HCT116 (cell line): ENCODE measurements at regions not wholly inside any gene's neighbourhood (a gene's known extent, or its start where the extent isn't known, plus 50 kb on each side); places are given as distances from the start of the nearest gene placed in this dataset.

Experiments
- ATAC-seq: fragments of 200-7000 bp; cut with Tn5 transposase; 2 replicates; pipeline ENCODE4 v1.9.1; 2020; ENCODE audit warnings: mild to moderate bottlenecking, moderate library complexity
- BruUV-seq: library from RNA; stranded (reverse); fragments of 400-500 nt; replicated peaks from 2 replicates; lab custom pipeline; 2021; lab: Mats Ljungman, UMichigan
- CTCF ChIA-PET: fragments of 300-600 bp; sonication (Branson Sonifier 250); formaldehyde crosslinking; loops from one replicate; lab custom pipeline; 2021; ENCODE audit warnings: antibody characterized with exemption; lab: Charles Lee
- POLR2A ChIA-PET: fragments of 300-600, 350-600 bp; sonication (Branson Sonifier 250); formaldehyde crosslinking; loops from one replicate; lab custom pipeline; 2021; ENCODE audit warnings: antibody characterized with exemption; lab: Charles Lee
- RAD21 ChIA-PET, 2 experiments: fragments of 300-600 bp; sonication (Branson Sonifier 250); formaldehyde crosslinking; loops; one replicate each; lab custom pipeline; 2023; ENCODE audit warnings: low total read pairs in 2 of 2; ENCODE audit not compliant: uncharacterized antibody in 2 of 2, unreplicated experiment in 2 of 2, low non-redundant PET in 1 of 2; lab: Charles Lee
- DNase-seq: peaks from one replicate; pipeline ENCODE4 v3.0.0-alpha.2; 2010; ENCODE audit warnings: low read depth, low spot score
- H2AFZ ChIP-seq: fragments of 200-600 bp; shearing (Covaris generic), sonication (generic); 2 replicates; pipeline ENCODE4 v1.6.1; 2017; ENCODE audit warnings: low read depth, mixed run types, mixed read lengths, antibody characterized with exemption, low read length; ENCODE audit not compliant: poor library complexity, severe bottlenecking
- H3K27ac ChIP-seq: 2 replicates; pipeline ENCODE4 v1.5.1; 2012; ENCODE audit warnings: low read depth, low read length
- H3K27me3 ChIP-seq: fragments of 200-600 bp; sonication (generic); 2 replicates; pipeline ENCODE4 v1.6.1; 2016; ENCODE audit warnings: mixed run types, low read length, mixed read lengths; ENCODE audit not compliant: insufficient read depth
- H3K36me3 ChIP-seq, 2 experiments: fragments of 200-500 bp in 1 of 2; fragments of 200-600 bp in 1 of 2; sonication (Bioruptor generic) in 1 of 2; sonication (generic) in 1 of 2; 2 replicates each; pipeline versions ENCODE4 v1.5.1 to v1.6.1; 2014 to 2016; ENCODE audit warnings: low read length in 2 of 2, inconsistent platforms in 1 of 2, mixed read lengths in 1 of 2, mixed run types in 1 of 2; ENCODE audit not compliant: insufficient read depth in 2 of 2, control insufficient read depth in 1 of 2
- H3K4me1 ChIP-seq, 2 experiments: fragments of 200-600 bp in 1 of 2; sonication (generic) in 1 of 2; 2 replicates each; pipeline versions ENCODE4 v1.5.1 to v1.6.1; 2012 to 2017; ENCODE audit warnings: low read length in 2 of 2, inconsistent platforms in 1 of 2, mild to moderate bottlenecking in 1 of 2, mixed read lengths in 1 of 2, mixed run types in 1 of 2, moderate library complexity in 1 of 2; ENCODE audit not compliant: insufficient read depth in 2 of 2, control insufficient read depth in 1 of 2
- H3K4me2 ChIP-seq: fragments of 200-600 bp; sonication (generic); 2 replicates; pipeline ENCODE4 v1.6.1; 2017; ENCODE audit warnings: mixed run types, low read length, mixed read lengths
- H3K4me3 ChIP-seq, 2 experiments: fragments of 200-600 bp in 1 of 2; sonication (generic) in 1 of 2; replicated peaks in 1 of 2; 2 replicates each; pipeline ENCODE4 v1.5.1; 2011 to 2016; ENCODE audit warnings: low read length in 2 of 2, control low read depth in 1 of 2, low read depth in 1 of 2, mild to moderate bottlenecking in 1 of 2, mixed read lengths in 1 of 2, mixed run types in 1 of 2
- H3K79me2 ChIP-seq: fragments of 200-600 bp; sonication (generic); 2 replicates; pipeline ENCODE4 v1.6.1; 2017; ENCODE audit warnings: mild to moderate bottlenecking, mixed run types, low read length, moderate library complexity, mixed read lengths; ENCODE audit not compliant: insufficient read depth
- H3K9ac ChIP-seq: fragments of 200-600 bp; sonication (generic); 2 replicates; pipeline ENCODE4 v1.6.1; 2016; ENCODE audit warnings: low read length, mixed read lengths
- H3K9me2 ChIP-seq: fragments of 200-600 bp; sonication (generic), shearing (Covaris generic); 2 replicates; pipeline ENCODE4 v1.6.1; 2017; ENCODE audit warnings: mixed run types, mild to moderate bottlenecking, moderate library complexity; ENCODE audit not compliant: insufficient read depth
- H3K9me3 ChIP-seq, 2 experiments: fragments of 200-500 bp in 1 of 2; fragments of 200-600 bp in 1 of 2; sonication (Bioruptor generic) in 1 of 2; sonication (generic) in 1 of 2; 2 replicates each; pipeline ENCODE4 v1.6.1; 2014 to 2017; ENCODE audit warnings: low read length in 2 of 2, mixed read lengths in 2 of 2, inconsistent platforms in 1 of 2, low read depth in 1 of 2, mild to moderate bottlenecking in 1 of 2, mixed run types in 1 of 2, moderate library complexity in 1 of 2; ENCODE audit not compliant: control insufficient read depth in 1 of 2, insufficient read depth in 1 of 2
- H4K20me1 ChIP-seq: fragments of 200-600 bp; sonication (generic), shearing (Covaris generic); 2 replicates; pipeline ENCODE4 v1.6.1; 2017; ENCODE audit warnings: mixed run types, mild to moderate bottlenecking, moderate library complexity; ENCODE audit not compliant: insufficient read depth
- CEBPB ChIP-seq: IDR thresholded peaks from 2 replicates; pipeline ENCODE4 v1.6.1; 2012; ENCODE audit warnings: low read depth
- ELF1 ChIP-seq: IDR thresholded peaks from 2 replicates; pipeline ENCODE4 v1.6.1; 2012; ENCODE audit warnings: low read depth, borderline replicate concordance
- EZH2 ChIP-seq: fragments of 200-600 bp; sonication (generic); IDR thresholded peaks from 2 replicates; pipeline ENCODE4 v1.6.1; 2017; ENCODE audit warnings: antibody characterized with exemption, mixed run types
- EZH2phosphoT487 ChIP-seq: fragments of 200-600 bp; IDR thresholded peaks from 2 replicates; pipeline ENCODE4 v1.6.1; 2018; ENCODE audit warnings: antibody characterized with exemption, borderline replicate concordance
- FOSL1 ChIP-seq: IDR thresholded peaks from 2 replicates; pipeline ENCODE4 v1.6.1; 2012; ENCODE audit warnings: low read depth
- POLR2A ChIP-seq: IDR thresholded peaks from 2 replicates; pipeline ENCODE4 v1.7.0; 2011; ENCODE audit warnings: borderline replicate concordance; ENCODE audit not compliant: insufficient read depth, insufficient read length; ENCODE audit errors: extremely low read depth
- RAD21 ChIP-seq: IDR thresholded peaks from 2 replicates; pipeline ENCODE4 v1.6.1; 2012; ENCODE audit warnings: low read depth, mild to moderate bottlenecking
- SIN3A ChIP-seq: IDR thresholded peaks from 2 replicates; pipeline ENCODE4 v1.6.1; 2012; ENCODE audit warnings: low read depth
- SRF ChIP-seq: IDR thresholded peaks from 2 replicates; pipeline ENCODE4 v1.6.1; 2012; ENCODE audit warnings: low read depth
- TCF7L2 ChIP-seq: IDR thresholded peaks from 2 replicates; pipeline ENCODE4 v1.7.0; 2011; ENCODE audit warnings: borderline replicate concordance, inconsistent platforms; ENCODE audit not compliant: insufficient read depth, insufficient read length; ENCODE audit errors: extremely low read depth
- YY1 ChIP-seq: IDR thresholded peaks from 2 replicates; pipeline ENCODE4 v1.6.1; 2011; ENCODE audit warnings: low read length, low read depth, moderate library complexity, mild to moderate bottlenecking; ENCODE audit not compliant: insufficient replicate concordance; ENCODE audit errors: extremely low read depth
- intact Hi-C: fragments of 100-400 bp; cut with micrococcal nuclease; formaldehyde crosslinking; loops from 2 replicates; pipeline ENCODE4 v1.10.0; 2022
- TF ChIP-seq, protein P1 (sequence below): IDR thresholded peaks from 2 replicates; pipeline ENCODE4 v1.6.1; 2012
- TF ChIP-seq, protein P2 (sequence below): IDR thresholded peaks from 2 replicates; pipeline ENCODE4 v1.6.1; 2012; ENCODE audit warnings: low read depth
- TF ChIP-seq, protein P3 (sequence below): IDR thresholded peaks from 2 replicates; pipeline ENCODE4 v1.6.1; 2012
- TF ChIP-seq, protein P4 (sequence below): IDR thresholded peaks from 2 replicates; pipeline ENCODE4 v1.6.1; 2011; ENCODE audit warnings: mild to moderate bottlenecking, low read length, moderate library complexity; ENCODE audit not compliant: insufficient replicate concordance; ENCODE audit errors: extremely low read depth

DNA sequence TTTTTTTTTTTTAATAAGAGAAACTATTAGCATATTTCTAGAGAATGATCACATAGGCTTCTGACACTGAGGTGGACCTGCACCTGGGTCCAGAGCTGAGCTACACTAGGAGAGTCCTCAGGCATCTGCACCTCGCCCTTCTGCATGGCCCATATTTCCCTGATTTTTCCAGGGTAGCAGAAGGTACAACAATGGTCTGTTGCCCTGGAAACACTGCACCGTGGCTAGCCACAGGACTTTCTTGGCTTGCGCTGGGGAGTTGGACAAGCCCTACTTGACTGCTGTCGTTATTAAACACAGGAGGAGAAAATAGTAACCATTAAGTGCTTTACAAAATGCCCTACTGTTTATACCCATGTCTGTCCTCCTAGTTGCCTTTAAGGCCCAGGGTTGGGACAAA is 615.7 kb upstream of the MEF2C start:
- Histone ChIP-seq H3K4me1 (no peaks in the 10 kb centered on the region), H2AFZ (no peak overlapping the region), H3K27ac (no peak overlapping the region), H3K79me2 (no peaks in the 10 kb centered on the region), H3K27me3 (no peaks in the 10 kb centered on the region), H3K9me3 (no peaks in the 10 kb centered on the region), H3K9ac (no peak overlapping the region), H3K4me2 (no peak overlapping the region), H3K9me2 (no peaks in the 10 kb centered on the region), H3K4me3 (no peak overlapping the region), H4K20me1 (no peaks in the 10 kb centered on the region), H3K36me3 (no peaks in the 10 kb centered on the region)
- TF ChIP-seq EZH2phosphoT487 (no peak), CEBPB (no peak), SIN3A (no peak), EZH2 (no peak), SRF (no peak), POLR2A (no peak), YY1 (no peak), TCF7L2 (no peak), RAD21 (no peak), FOSL1 (no peak), ELF1 (no peak)
- TF ChIP-seq, protein P1, sequence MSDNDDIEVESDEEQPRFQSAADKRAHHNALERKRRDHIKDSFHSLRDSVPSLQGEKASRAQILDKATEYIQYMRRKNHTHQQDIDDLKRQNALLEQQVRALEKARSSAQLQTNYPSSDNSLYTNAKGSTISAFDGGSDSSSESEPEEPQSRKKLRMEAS = no peak
- TF ChIP-seq, protein P2, sequence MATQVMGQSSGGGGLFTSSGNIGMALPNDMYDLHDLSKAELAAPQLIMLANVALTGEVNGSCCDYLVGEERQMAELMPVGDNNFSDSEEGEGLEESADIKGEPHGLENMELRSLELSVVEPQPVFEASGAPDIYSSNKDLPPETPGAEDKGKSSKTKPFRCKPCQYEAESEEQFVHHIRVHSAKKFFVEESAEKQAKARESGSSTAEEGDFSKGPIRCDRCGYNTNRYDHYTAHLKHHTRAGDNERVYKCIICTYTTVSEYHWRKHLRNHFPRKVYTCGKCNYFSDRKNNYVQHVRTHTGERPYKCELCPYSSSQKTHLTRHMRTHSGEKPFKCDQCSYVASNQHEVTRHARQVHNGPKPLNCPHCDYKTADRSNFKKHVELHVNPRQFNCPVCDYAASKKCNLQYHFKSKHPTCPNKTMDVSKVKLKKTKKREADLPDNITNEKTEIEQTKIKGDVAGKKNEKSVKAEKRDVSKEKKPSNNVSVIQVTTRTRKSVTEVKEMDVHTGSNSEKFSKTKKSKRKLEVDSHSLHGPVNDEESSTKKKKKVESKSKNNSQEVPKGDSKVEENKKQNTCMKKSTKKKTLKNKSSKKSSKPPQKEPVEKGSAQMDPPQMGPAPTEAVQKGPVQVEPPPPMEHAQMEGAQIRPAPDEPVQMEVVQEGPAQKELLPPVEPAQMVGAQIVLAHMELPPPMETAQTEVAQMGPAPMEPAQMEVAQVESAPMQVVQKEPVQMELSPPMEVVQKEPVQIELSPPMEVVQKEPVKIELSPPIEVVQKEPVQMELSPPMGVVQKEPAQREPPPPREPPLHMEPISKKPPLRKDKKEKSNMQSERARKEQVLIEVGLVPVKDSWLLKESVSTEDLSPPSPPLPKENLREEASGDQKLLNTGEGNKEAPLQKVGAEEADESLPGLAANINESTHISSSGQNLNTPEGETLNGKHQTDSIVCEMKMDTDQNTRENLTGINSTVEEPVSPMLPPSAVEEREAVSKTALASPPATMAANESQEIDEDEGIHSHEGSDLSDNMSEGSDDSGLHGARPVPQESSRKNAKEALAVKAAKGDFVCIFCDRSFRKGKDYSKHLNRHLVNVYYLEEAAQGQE = no peak
- TF ChIP-seq, protein P3, sequence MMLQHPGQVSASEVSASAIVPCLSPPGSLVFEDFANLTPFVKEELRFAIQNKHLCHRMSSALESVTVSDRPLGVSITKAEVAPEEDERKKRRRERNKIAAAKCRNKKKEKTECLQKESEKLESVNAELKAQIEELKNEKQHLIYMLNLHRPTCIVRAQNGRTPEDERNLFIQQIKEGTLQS = no peak
- TF ChIP-seq, protein P4, sequence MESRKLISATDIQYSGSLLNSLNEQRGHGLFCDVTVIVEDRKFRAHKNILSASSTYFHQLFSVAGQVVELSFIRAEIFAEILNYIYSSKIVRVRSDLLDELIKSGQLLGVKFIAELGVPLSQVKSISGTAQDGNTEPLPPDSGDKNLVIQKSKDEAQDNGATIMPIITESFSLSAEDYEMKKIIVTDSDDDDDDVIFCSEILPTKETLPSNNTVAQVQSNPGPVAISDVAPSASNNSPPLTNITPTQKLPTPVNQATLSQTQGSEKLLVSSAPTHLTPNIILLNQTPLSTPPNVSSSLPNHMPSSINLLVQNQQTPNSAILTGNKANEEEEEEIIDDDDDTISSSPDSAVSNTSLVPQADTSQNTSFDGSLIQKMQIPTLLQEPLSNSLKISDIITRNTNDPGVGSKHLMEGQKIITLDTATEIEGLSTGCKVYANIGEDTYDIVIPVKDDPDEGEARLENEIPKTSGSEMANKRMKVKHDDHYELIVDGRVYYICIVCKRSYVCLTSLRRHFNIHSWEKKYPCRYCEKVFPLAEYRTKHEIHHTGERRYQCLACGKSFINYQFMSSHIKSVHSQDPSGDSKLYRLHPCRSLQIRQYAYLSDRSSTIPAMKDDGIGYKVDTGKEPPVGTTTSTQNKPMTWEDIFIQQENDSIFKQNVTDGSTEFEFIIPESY = no peak
- ATAC-seq (no peak), DNase-seq (no peak)
- CTCF ChIA-PET = no interaction called here
- no TSS peak for BruUV-seq
- POLR2A ChIA-PET = no interaction called here
- intact Hi-C loops = no loop called here
- RAD21 ChIA-PET = no interaction called here
